GM12891 (cell line): ENCODE measurements at regions not wholly inside any gene's neighbourhood (a gene's known extent, or its start where the extent isn't known, plus 50 kb on each side); places are given as distances from the start of the nearest gene placed in this dataset.

ENCODE experiments used
- PAX5 ChIP-seq: IDR thresholded peaks from 2 replicates; pipeline ENCODE4 v1.6.1; 2011; ENCODE audit warnings: low read length, moderate library complexity, mild to moderate bottlenecking; ENCODE audit not compliant: insufficient read depth, severe bottlenecking
- POLR2A ChIP-seq: IDR thresholded peaks from 2 replicates; pipeline ENCODE4 v1.6.1; 2011; ENCODE audit warnings: low read depth, low read length, control low read depth
- POLR2AphosphoS5 ChIP-seq: IDR thresholded peaks from 2 replicates; pipeline ENCODE4 v1.6.1; 2011; ENCODE audit warnings: low read depth, low read length, control low read depth
- POU2F2 ChIP-seq: IDR thresholded peaks from 2 replicates; pipeline ENCODE4 v1.6.1; 2011; ENCODE audit warnings: low read depth, mild to moderate bottlenecking, control low read depth, low read length, moderate library complexity
- SPI1 ChIP-seq: IDR thresholded peaks from 2 replicates; pipeline ENCODE4 v1.6.1; 2011; ENCODE audit warnings: low read depth, low read length, control low read depth
- TAF1 ChIP-seq: IDR thresholded peaks from 2 replicates; pipeline ENCODE4 v1.6.1; 2011; ENCODE audit warnings: low read depth, low read length, control low read depth

DNA sequence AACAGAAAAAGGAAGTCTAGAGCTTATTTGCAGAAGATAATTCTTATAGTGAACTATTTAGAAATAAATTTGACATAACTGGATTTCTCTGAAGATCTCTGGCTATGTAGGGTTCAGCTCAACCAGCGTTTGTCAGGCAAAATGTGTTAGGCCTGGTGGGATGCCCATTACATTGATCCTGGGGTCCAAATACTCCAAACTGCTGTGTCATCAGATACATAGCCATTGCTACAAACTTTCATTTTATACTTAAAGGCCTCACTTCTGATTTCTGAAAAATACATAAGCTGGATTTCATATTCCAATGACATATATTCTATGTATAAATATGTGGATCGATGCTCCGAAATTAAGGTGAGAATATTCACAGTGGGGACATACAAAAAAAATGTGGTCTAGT, 1958.9 kb upstream of the TENM3 start:
- TF ChIP-seq POLR2A: no peak
- no peak for TF ChIP-seq TAF1
- TF ChIP-seq POLR2AphosphoS5: no peak
- TF ChIP-seq PAX5: no peak
- TF ChIP-seq POU2F2: no peak
- no peak for TF ChIP-seq SPI1
